SK-N-SH (cell line): ENCODE measurements at regions not wholly inside any gene's neighbourhood (a gene's known extent, or its start where the extent isn't known, plus 50 kb on each side); places are given as distances from the start of the nearest gene placed in this dataset.
A peak's percentile ranks its signal among the peaks of the same experiment; 100 is the strongest.

Experiments used
- CTCF ChIA-PET: fragments of 300-600, 350-600 bp; formaldehyde crosslinking; extraction: SDS; loops from one replicate; lab custom pipeline; 2021; lab: Yijun Ruan, JAX
- POLR2A ChIA-PET: fragments of 350-600 bp; sonication (Branson Sonifier 250); formaldehyde crosslinking; extraction: SDS; loops from one replicate; lab custom pipeline; 2020; ENCODE audit warnings: antibody characterized with exemption, inconsistent platforms; lab: Yijun Ruan, JAX
- DNase-seq: peaks from one replicate; pipeline ENCODE4 v3.0.0; 2012
- H2AFZ ChIP-seq: fragments of 200-600 bp; sonication (generic); 2 replicates; pipeline ENCODE4 v1.8.1; 2016; ENCODE audit warnings: antibody characterized with exemption, mild to moderate bottlenecking, low read depth
- H3F3A ChIP-seq: fragments of 200-600 bp; sonication (generic); replicated peaks from 2 replicates; pipeline ENCODE3; 2016; ENCODE audit warnings: antibody characterized with exemption, mild to moderate bottlenecking; ENCODE audit not compliant: insufficient read depth
- H3K27ac ChIP-seq, 2 experiments: fragments of 200-500 bp in 1 of 2; fragments of 200-600 bp in 1 of 2; sonication (Bioruptor generic) in 1 of 2; sonication (generic), shearing (Covaris generic) in 1 of 2; 2 replicates each; pipeline versions ENCODE4 v1.5.1 to v1.6.1; 2014 to 2016; ENCODE audit warnings: low read depth in 2 of 2, inconsistent platforms in 1 of 2, low read length in 1 of 2, mild to moderate bottlenecking in 1 of 2, mixed read lengths in 1 of 2
- H3K27me3 ChIP-seq: fragments of 200-600 bp; sonication (generic), shearing (Covaris generic); 2 replicates; pipeline ENCODE4 v1.6.1; 2016; ENCODE audit warnings: mixed run types; ENCODE audit not compliant: insufficient read depth
- H3K36me3 ChIP-seq, 2 experiments: fragments of 200-500 bp in 1 of 2; fragments of 200-600 bp in 1 of 2; sonication (Bioruptor generic) in 1 of 2; sonication (generic) in 1 of 2; replicated peaks in 1 of 2; 2 replicates each; pipeline versions ENCODE3 to v1.5.1; 2014 to 2016; ENCODE audit warnings: low read length in 1 of 2, mild to moderate bottlenecking in 1 of 2; ENCODE audit not compliant: insufficient read depth in 2 of 2, control insufficient read depth in 1 of 2
- H3K4me1 ChIP-seq, 2 experiments: fragments of 200-500 bp in 1 of 2; fragments of 200-600 bp in 1 of 2; sonication (Bioruptor generic) in 1 of 2; sonication (generic), shearing (Covaris generic) in 1 of 2; 2 replicates each; pipeline versions ENCODE4 v1.5.1 to v1.6.1; 2014 to 2016; ENCODE audit warnings: low read depth in 1 of 2, low read length in 1 of 2, mixed run types in 1 of 2; ENCODE audit not compliant: insufficient read depth in 2 of 2, control insufficient read depth in 1 of 2
- H3K4me2 ChIP-seq: fragments of 200-600 bp; sonication (generic), shearing (Covaris generic); 2 replicates; pipeline ENCODE4 v1.6.1; 2017; ENCODE audit warnings: mixed run types
- H3K4me3 ChIP-seq, 2 experiments: fragments of 200-500 bp in 1 of 2; fragments of 200-600 bp in 1 of 2; sonication (Bioruptor generic) in 1 of 2; sonication (generic), shearing (Covaris generic) in 1 of 2; 2 replicates each; pipeline versions ENCODE4 v1.5.1 to v1.8.1; 2014 to 2016; ENCODE audit warnings: low read depth in 2 of 2, inconsistent platforms in 1 of 2, low read length in 1 of 2, mild to moderate bottlenecking in 1 of 2, mixed read lengths in 1 of 2, moderate library complexity in 1 of 2
- H3K79me2 ChIP-seq: fragments of 200-600 bp; sonication (generic); 2 replicates; pipeline ENCODE4 v1.8.1; 2017; ENCODE audit warnings: mild to moderate bottlenecking; ENCODE audit not compliant: insufficient read depth
- H3K9ac ChIP-seq: fragments of 200-600 bp; sonication (generic); 2 replicates; pipeline ENCODE4 v1.6.1; 2017; ENCODE audit warnings: mixed run types
- H3K9me2 ChIP-seq: fragments of 200-600 bp; sonication (generic); 2 replicates; pipeline ENCODE4 v1.6.1; 2017; ENCODE audit warnings: mixed run types
- H3K9me3 ChIP-seq: fragments of 200-600 bp; sonication (generic); 2 replicates; pipeline ENCODE4 v1.6.1; 2017; ENCODE audit warnings: mixed run types, mild to moderate bottlenecking, moderate library complexity
- H4K20me1 ChIP-seq: fragments of 200-600 bp; sonication (generic); 2 replicates; pipeline ENCODE4 v1.6.1; 2017; ENCODE audit warnings: mild to moderate bottlenecking, mixed run types; ENCODE audit not compliant: insufficient read depth
- CHD2 ChIP-seq: fragments of 150-350 bp; IDR thresholded peaks from 2 replicates; pipeline ENCODE4 v1.6.1; 2018; ENCODE audit warnings: low read length; ENCODE audit not compliant: partially characterized antibody
- EP300 ChIP-seq, 2 experiments: IDR thresholded peaks; 2 replicates each; pipeline versions ENCODE4 v1.4.0 to v1.6.1; 2012; ENCODE audit warnings: borderline replicate concordance in 1 of 2, low read depth in 1 of 2, low read length in 1 of 2
- FOXJ3 ChIP-seq: sonication (generic); formaldehyde crosslinking; IDR thresholded peaks from 2 replicates; pipeline ENCODE4 v1.5.1; 2020; ENCODE audit warnings: mild to moderate bottlenecking, missing genetic modification reagents
- IRF3 ChIP-seq: fragments of 150-350 bp; IDR thresholded peaks from 2 replicates; pipeline ENCODE4 v1.6.1; 2016; ENCODE audit warnings: mild to moderate bottlenecking, low read depth, low read length
- RCOR1 ChIP-seq: fragments of 150-350 bp; IDR thresholded peaks from 2 replicates; pipeline ENCODE4 v1.6.1; 2017; ENCODE audit warnings: antibody characterized with exemption, low read length
- SMC3 ChIP-seq: IDR thresholded peaks from 2 replicates; pipeline ENCODE4 v1.6.1; 2012; ENCODE audit warnings: low read depth, low read length, improper control_type of control experiment
- TAF1 ChIP-seq: IDR thresholded peaks from 2 replicates; pipeline ENCODE4 v1.6.1; 2012; ENCODE audit warnings: low read depth, mild to moderate bottlenecking, low read length, moderate library complexity, borderline replicate concordance
- YY1 ChIP-seq: IDR thresholded peaks from 2 replicates; pipeline ENCODE4 v1.4.0; 2012; ENCODE audit warnings: low read depth, mild to moderate bottlenecking
- ZBTB33 ChIP-seq: IDR thresholded peaks from 2 replicates; pipeline ENCODE4 v1.4.0; 2012; ENCODE audit warnings: low read depth, borderline replicate concordance
- WGBS: methylation state at CpG from one replicate; pipeline ENCODE4 v1.1.6; 2017; ENCODE audit warnings: low lambda C conversion rate; 5-methylcytosine and 5-hydroxymethylcytosine counted together

DNA sequence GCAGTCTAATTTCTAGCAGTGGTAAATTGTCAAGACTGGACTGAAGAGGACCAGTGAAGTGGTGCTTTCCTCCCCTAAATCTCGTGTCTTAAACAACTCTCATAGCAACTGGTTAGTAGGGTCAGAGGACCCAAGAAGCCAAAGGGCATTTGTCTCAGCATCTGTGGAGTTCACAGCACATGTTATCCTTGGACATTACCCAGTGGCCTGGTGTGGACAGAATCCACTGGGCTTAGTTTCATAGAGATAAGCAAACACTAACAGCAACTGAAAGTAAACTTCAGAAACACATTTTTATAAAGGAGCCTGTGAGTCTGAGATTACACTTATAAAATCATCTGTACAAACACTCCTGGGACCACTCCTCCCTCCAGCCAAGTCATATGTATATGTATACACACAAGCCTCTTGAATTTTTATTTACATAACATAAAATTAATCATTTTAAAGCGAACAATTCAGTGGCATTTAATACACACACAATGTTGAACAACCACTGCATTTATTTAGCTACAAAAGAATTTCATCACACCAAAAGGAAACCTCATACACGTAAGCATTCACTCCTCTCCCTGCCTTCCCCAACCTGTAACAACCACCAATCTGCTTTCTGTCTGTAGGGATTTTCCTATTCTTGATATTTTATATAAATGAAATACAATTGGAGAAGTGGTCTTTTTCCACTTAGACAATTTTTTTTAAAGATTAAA lies 457.8 kb downstream of the RASEF start:
- Histone ChIP-seq H3F3A (peaks cover 14% of the 10 kb centered on the region), H3K9me2 (no peaks in the 10 kb centered on the region)
- no peak for TF ChIP-seq SMC3
- TF ChIP-seq EP300 (IDR thresholded peaks at IDR 0.05; ENCODE audit: borderline replicate concordance in 1 of 2, low read depth in 1 of 2, low read length in 1 of 2), result 0 out of 4 replicates have a peak, but pooled peaks of 1 of the 2 experiments have one; percentile 12
- 0 out of 2 replicates have a peak, but pooled peaks have one; percentile 10 for TF ChIP-seq RCOR1
- no peak for TF ChIP-seq IRF3
- TF ChIP-seq, all 33 proteins: peak for 2
- no peaks in the 10 kb centered on the region for H3K27me3 ChIP-seq
- WGBS, result 53% methylated on average over 3 of the region's 3 CpGs
- DNase-seq, result no peak
- H3K79me2 ChIP-seq, result no peaks in the 10 kb centered on the region
- H3K4me2 ChIP-seq, result no peak overlapping the region
- H3K9ac ChIP-seq, result no peak overlapping the region
- H3K9me3 ChIP-seq, result no peaks in the 10 kb centered on the region
- H3K4me1 ChIP-seq, result peaks cover 0 to 25% of the 10 kb centered on the region in 2 experiments; a peak in 3 of 4 replicates
- ChIA-PET CTCF (interaction anchor here (0.7 to 5.2 kb wide), 6 partner anchors 12 to 354 kb away, joined by 3 to 34 read pairs (median 11); no protein-coding TSS in a partner anchor), POLR2A (no interaction called here)
- H2AFZ ChIP-seq, result no peak overlapping the region
- no peaks in the 10 kb centered on the region for H4K20me1 ChIP-seq
- no peak overlapping the region for H3K4me3 ChIP-seq
- H3K27ac ChIP-seq, result peak overlapping the region in 1 of 2 experiments; percentile 61; a peak in 1 of 4 replicates
- H3K36me3 ChIP-seq, result no peaks in the 10 kb centered on the region

- no peaks in the 10 kb centered on the region for H3K9me3 ChIP-seq
- peaks cover 14% of the 10 kb centered on the region for H3F3A ChIP-seq
- no peak overlapping the region for H3K4me2 ChIP-seq
- H3K27me3 ChIP-seq, result no peaks in the 10 kb centered on the region
- H3K9me2 ChIP-seq, result no peaks in the 10 kb centered on the region
- H2AFZ ChIP-seq, result no peak overlapping the region
- CTCF ChIA-PET, result interaction anchor here (0.9 to 5.2 kb wide), 13 partner anchors 12 to 918 kb away, joined by 3 to 34 read pairs (median 6); no protein-coding TSS in a partner anchor
- DNase-seq, result no peak
- H4K20me1 ChIP-seq, result no peaks in the 10 kb centered on the region
- TF ChIP-seq YY1, result no peak
- TF ChIP-seq ZBTB33, result no peak
- no peak for TF ChIP-seq CHD2
- TF ChIP-seq TAF1, result no peak
- no peak for TF ChIP-seq FOXJ3
- TF ChIP-seq, all 33 proteins: peak for 0
- POLR2A ChIA-PET, result no interaction called here
- no peak overlapping the region for H3K4me3 ChIP-seq
- no peak overlapping the region for H3K9ac ChIP-seq
- H3K27ac ChIP-seq, result no peak overlapping the region
- peaks cover 0 to 20% of the 10 kb centered on the region in 2 experiments; a peak in 3 of 4 replicates for H3K4me1 ChIP-seq
- H3K79me2 ChIP-seq, result no peaks in the 10 kb centered on the region
- H3K36me3 ChIP-seq, result no peaks in the 10 kb centered on the region
These were observed 457.3 kb downstream of the RASEF start for GRCh38 chr9:82605657-82606031.
